ENCODE measurements at regions not wholly inside any gene's neighbourhood (a gene's known extent, or its start where the extent isn't known, plus 50 kb on each side); places are given as distances from the start of the nearest gene placed in this dataset.

DNA sequence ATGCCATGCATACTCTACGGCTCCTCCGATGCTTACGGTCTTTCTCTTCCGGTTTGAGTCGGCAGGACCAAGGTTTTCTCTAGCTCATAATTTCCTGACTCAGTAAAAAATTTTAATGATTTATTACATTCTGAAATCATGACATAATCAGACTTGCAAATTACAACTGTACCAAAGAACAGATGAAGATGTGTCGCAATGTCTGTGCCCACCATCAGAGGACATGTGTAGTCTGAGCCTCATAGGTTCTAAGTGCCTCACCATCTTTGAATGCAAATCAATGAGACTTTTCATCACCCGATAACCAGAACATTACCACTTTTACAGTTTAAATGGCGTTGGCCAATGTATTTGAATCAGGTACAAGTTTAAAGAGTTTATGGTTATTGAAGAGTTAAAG, 213.1 kb downstream of the NHLRC3 start:
- no peak for DNase-seq (ENCODE audit: low read depth, low spot score)
- no peak for TF ChIP-seq POLR2AphosphoS5 (IDR thresholded peaks at IDR 0.05; ENCODE audit: low read depth, low read length)
- TF ChIP-seq, protein P1, sequence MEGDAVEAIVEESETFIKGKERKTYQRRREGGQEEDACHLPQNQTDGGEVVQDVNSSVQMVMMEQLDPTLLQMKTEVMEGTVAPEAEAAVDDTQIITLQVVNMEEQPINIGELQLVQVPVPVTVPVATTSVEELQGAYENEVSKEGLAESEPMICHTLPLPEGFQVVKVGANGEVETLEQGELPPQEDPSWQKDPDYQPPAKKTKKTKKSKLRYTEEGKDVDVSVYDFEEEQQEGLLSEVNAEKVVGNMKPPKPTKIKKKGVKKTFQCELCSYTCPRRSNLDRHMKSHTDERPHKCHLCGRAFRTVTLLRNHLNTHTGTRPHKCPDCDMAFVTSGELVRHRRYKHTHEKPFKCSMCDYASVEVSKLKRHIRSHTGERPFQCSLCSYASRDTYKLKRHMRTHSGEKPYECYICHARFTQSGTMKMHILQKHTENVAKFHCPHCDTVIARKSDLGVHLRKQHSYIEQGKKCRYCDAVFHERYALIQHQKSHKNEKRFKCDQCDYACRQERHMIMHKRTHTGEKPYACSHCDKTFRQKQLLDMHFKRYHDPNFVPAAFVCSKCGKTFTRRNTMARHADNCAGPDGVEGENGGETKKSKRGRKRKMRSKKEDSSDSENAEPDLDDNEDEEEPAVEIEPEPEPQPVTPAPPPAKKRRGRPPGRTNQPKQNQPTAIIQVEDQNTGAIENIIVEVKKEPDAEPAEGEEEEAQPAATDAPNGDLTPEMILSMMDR (IDR thresholded peaks at IDR 0.05), result no peak
- TF ChIP-seq, protein P2, sequence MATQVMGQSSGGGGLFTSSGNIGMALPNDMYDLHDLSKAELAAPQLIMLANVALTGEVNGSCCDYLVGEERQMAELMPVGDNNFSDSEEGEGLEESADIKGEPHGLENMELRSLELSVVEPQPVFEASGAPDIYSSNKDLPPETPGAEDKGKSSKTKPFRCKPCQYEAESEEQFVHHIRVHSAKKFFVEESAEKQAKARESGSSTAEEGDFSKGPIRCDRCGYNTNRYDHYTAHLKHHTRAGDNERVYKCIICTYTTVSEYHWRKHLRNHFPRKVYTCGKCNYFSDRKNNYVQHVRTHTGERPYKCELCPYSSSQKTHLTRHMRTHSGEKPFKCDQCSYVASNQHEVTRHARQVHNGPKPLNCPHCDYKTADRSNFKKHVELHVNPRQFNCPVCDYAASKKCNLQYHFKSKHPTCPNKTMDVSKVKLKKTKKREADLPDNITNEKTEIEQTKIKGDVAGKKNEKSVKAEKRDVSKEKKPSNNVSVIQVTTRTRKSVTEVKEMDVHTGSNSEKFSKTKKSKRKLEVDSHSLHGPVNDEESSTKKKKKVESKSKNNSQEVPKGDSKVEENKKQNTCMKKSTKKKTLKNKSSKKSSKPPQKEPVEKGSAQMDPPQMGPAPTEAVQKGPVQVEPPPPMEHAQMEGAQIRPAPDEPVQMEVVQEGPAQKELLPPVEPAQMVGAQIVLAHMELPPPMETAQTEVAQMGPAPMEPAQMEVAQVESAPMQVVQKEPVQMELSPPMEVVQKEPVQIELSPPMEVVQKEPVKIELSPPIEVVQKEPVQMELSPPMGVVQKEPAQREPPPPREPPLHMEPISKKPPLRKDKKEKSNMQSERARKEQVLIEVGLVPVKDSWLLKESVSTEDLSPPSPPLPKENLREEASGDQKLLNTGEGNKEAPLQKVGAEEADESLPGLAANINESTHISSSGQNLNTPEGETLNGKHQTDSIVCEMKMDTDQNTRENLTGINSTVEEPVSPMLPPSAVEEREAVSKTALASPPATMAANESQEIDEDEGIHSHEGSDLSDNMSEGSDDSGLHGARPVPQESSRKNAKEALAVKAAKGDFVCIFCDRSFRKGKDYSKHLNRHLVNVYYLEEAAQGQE (IDR thresholded peaks at IDR 0.05; ENCODE audit: insufficient read depth in 1 of 2, low read depth in 2 of 2, low read length in 1 of 2), result no peak
- no peak for TF ChIP-seq TCF7L2 (IDR thresholded peaks at IDR 0.05; ENCODE audit: low read depth, low read length)
- no peak for TF ChIP-seq SIN3A (IDR thresholded peaks at IDR 0.05; ENCODE audit: borderline replicate concordance, insufficient read depth, low read depth, low read length)
- Histone ChIP-seq H3K9me3 (ENCODE audit: control insufficient read depth, insufficient read depth, low read depth, low read length) (no peaks in the 10 kb centered on the region), H3K27ac (ENCODE audit: low read length) (no peak overlapping the region), H3K4me1 (ENCODE audit: control insufficient read depth, insufficient read depth, low read length) (no peaks in the 10 kb centered on the region), H3K27me3 (ENCODE audit: control insufficient read depth, insufficient read depth, low read length) (no peaks in the 10 kb centered on the region), H3K4me3 (ENCODE audit: low read depth in 2 of 2, low read length in 2 of 2) (no peak overlapping the region), H3K36me3 (ENCODE audit: control insufficient read depth, insufficient read depth, low read length) (no peaks in the 10 kb centered on the region)
- BruUV-seq (replicated peaks), result no TSS peak
- ChIA-PET POLR2A (no interaction called here), CTCF (no interaction called here)
- no peak for ATAC-seq
- intact Hi-C loops (cut with micrococcal nuclease; ENCODE audit: unreplicated experiment), result no loop called here
- in situ Hi-C loops (cut with HindIII; ENCODE audit: low pct_unique_long_range_greater_than_20kb, low sequenced_read_pairs), result no loop called here

- H3K36me3 ChIP-seq (ENCODE audit: control insufficient read depth, insufficient read depth, low read length), result no peaks in the 10 kb centered on the region
- ATAC-seq, result no peak
- TF ChIP-seq, protein P2 (IDR thresholded peaks at IDR 0.05; ENCODE audit: insufficient read depth in 1 of 2, low read depth in 2 of 2, low read length in 1 of 2), result no peak
- TF ChIP-seq TCF7L2 (IDR thresholded peaks at IDR 0.05; ENCODE audit: low read depth, low read length) (no peak), POLR2AphosphoS5 (IDR thresholded peaks at IDR 0.05; ENCODE audit: low read depth, low read length) (no peak), SIN3A (IDR thresholded peaks at IDR 0.05; ENCODE audit: borderline replicate concordance, insufficient read depth, low read depth, low read length) (no peak)
- TF ChIP-seq, protein P1 (IDR thresholded peaks at IDR 0.05), result no peak
- H3K27me3 ChIP-seq (ENCODE audit: control insufficient read depth, insufficient read depth, low read length), result no peaks in the 10 kb centered on the region
- no peak for DNase-seq (ENCODE audit: low read depth, low spot score)
- in situ Hi-C loops (cut with HindIII; ENCODE audit: low pct_unique_long_range_greater_than_20kb, low sequenced_read_pairs) (no loop called here), intact Hi-C loops (cut with micrococcal nuclease; ENCODE audit: unreplicated experiment) (no loop called here)
- H3K27ac ChIP-seq (ENCODE audit: low read length), result no peak overlapping the region
- BruUV-seq (replicated peaks), result no TSS peak
- H3K9me3 ChIP-seq (ENCODE audit: control insufficient read depth, insufficient read depth, low read depth, low read length), result no peaks in the 10 kb centered on the region
- CTCF ChIA-PET, result no interaction called here
- H3K4me1 ChIP-seq (ENCODE audit: control insufficient read depth, insufficient read depth, low read length), result no peaks in the 10 kb centered on the region
- POLR2A ChIA-PET, result no interaction called here
- H3K4me3 ChIP-seq (ENCODE audit: low read depth in 2 of 2, low read length in 2 of 2), result no peak overlapping the region
Measured at GRCh38 chr13:39253774-39254173, 215.5 kb downstream of the NHLRC3 start.
